WTC11 (cell line): ENCODE measurements at regions not wholly inside any gene's neighbourhood (a gene's known extent, or its start where the extent isn't known, plus 50 kb on each side); places are given as distances from the start of the nearest gene placed in this dataset.

Experiments
- ATAC-seq: fragments of 200-7000 bp; cut with Tn5 transposase; 2 replicates; pipeline ENCODE4 v1.10.0; 2021; ENCODE audit warnings: mild to moderate bottlenecking, moderate library complexity
- CTCF ChIA-PET: fragments of 300-600 bp; sonication (Branson Sonifier 250); formaldehyde crosslinking; loops from one replicate; lab custom pipeline; 2021; ENCODE audit warnings: antibody characterized with exemption; lab: Charles Lee
- POLR2A ChIA-PET: fragments of 350-600 bp; sonication (Branson Sonifier 250); formaldehyde crosslinking; loops from one replicate; lab custom pipeline; 2021; ENCODE audit warnings: antibody characterized with exemption; lab: Charles Lee
- DNase-seq: peaks from one replicate; pipeline ENCODE4 v3.0.0; 2021; ENCODE audit warnings: low spot score
- H3K27ac Mint-ChIP-seq: 2 replicates; pipeline ENCODE4 v1.8.0; 2021; ENCODE audit warnings: mixed read lengths
- H3K27me3 Mint-ChIP-seq: 2 replicates; pipeline ENCODE4 v1.8.0; 2021; ENCODE audit warnings: low read depth, mild to moderate bottlenecking, moderate library complexity, mixed read lengths
- H3K36me3 Mint-ChIP-seq: 2 replicates; pipeline ENCODE4 v1.8.0; 2021; ENCODE audit warnings: mixed read lengths
- H3K4me1 Mint-ChIP-seq: 2 replicates; pipeline ENCODE4 v1.8.0; 2022; ENCODE audit warnings: mixed read lengths
- H3K4me3 Mint-ChIP-seq: 2 replicates; pipeline ENCODE4 v1.8.0; 2021; ENCODE audit warnings: mild to moderate bottlenecking, moderate library complexity, mixed read lengths
- H3K9me3 Mint-ChIP-seq: 2 replicates; pipeline ENCODE4 v1.8.0; 2021; ENCODE audit warnings: mixed read lengths
- ATF6 ChIP-seq: sonication (generic); formaldehyde crosslinking; IDR thresholded peaks from 2 replicates; pipeline ENCODE4 v1.8.1; 2023; ENCODE audit warnings: mild to moderate bottlenecking, missing genetic modification reagents
- FOXK1 ChIP-seq: sonication (generic); formaldehyde crosslinking; IDR thresholded peaks from 2 replicates; pipeline ENCODE4 v1.8.0; 2022; ENCODE audit warnings: mild to moderate bottlenecking, moderate library complexity, missing genetic modification reagents
- FOXP1 ChIP-seq: sonication (generic); formaldehyde crosslinking; IDR thresholded peaks from 2 replicates; pipeline ENCODE4 v1.8.0; 2022; ENCODE audit warnings: missing genetic modification reagents, mild to moderate bottlenecking, moderate library complexity, borderline replicate concordance
- GRHL2 ChIP-seq: fragments of 250-450 bp; sonication (Bioruptor Pico); IDR thresholded peaks from 2 replicates; pipeline ENCODE4 v1.8.0; 2022; ENCODE audit warnings: mild to moderate bottlenecking, moderate library complexity; ENCODE audit not compliant: insufficient replicate concordance, severe bottlenecking
- KAT7 ChIP-seq: sonication (generic); formaldehyde crosslinking; IDR thresholded peaks from 2 replicates; pipeline ENCODE4 v1.8.1; 2023; ENCODE audit warnings: missing genetic modification reagents, mild to moderate bottlenecking, borderline replicate concordance
- MLX ChIP-seq: sonication (generic); formaldehyde crosslinking; IDR thresholded peaks from 2 replicates; pipeline ENCODE4 v1.8.1; 2023; ENCODE audit warnings: mild to moderate bottlenecking, missing genetic modification reagents, moderate library complexity
- MYBL2 ChIP-seq: sonication (generic); formaldehyde crosslinking; IDR thresholded peaks from 2 replicates; pipeline ENCODE4 v1.8.1; 2023; ENCODE audit warnings: mild to moderate bottlenecking, moderate library complexity, missing genetic modification reagents
- NFYB ChIP-seq: sonication (generic); formaldehyde crosslinking; conservative IDR thresholded peaks from 2 replicates; pipeline ENCODE4 v1.8.0; 2022; ENCODE audit warnings: low read depth, missing genetic modification reagents
- NR1H2 ChIP-seq: sonication (generic); formaldehyde crosslinking; IDR thresholded peaks from 2 replicates; pipeline ENCODE4 v1.9.0; 2021; ENCODE audit warnings: mild to moderate bottlenecking, moderate library complexity, missing genetic modification reagents
- NR2C2 ChIP-seq: sonication (generic); formaldehyde crosslinking; IDR thresholded peaks from 2 replicates; pipeline ENCODE4 v1.8.0; 2022; ENCODE audit warnings: mild to moderate bottlenecking, missing genetic modification reagents
- PRDM15 ChIP-seq: sonication (generic); formaldehyde crosslinking; IDR thresholded peaks from 2 replicates; pipeline ENCODE4 v1.8.0; 2022; ENCODE audit warnings: missing genetic modification reagents
- SMAD3 ChIP-seq: sonication (generic); formaldehyde crosslinking; IDR thresholded peaks from 2 replicates; pipeline ENCODE4 v1.8.0; 2022; ENCODE audit warnings: missing genetic modification reagents, mild to moderate bottlenecking, borderline replicate concordance
- ZNF138 ChIP-seq: sonication (generic); formaldehyde crosslinking; conservative IDR thresholded peaks from 2 replicates; pipeline ENCODE4 v1.8.1; 2022; ENCODE audit warnings: mild to moderate bottlenecking, moderate library complexity, missing genetic modification reagents
- TF ChIP-seq, protein P1 (sequence below): sonication (generic); formaldehyde crosslinking; IDR thresholded peaks from 2 replicates; pipeline ENCODE4 v1.8.0; 2022; ENCODE audit warnings: mild to moderate bottlenecking, missing genetic modification reagents
- TF ChIP-seq, protein P2 (sequence below): sonication (generic); formaldehyde crosslinking; IDR thresholded peaks from 2 replicates; pipeline ENCODE4 v1.8.1; 2023; ENCODE audit warnings: mild to moderate bottlenecking, missing genetic modification reagents, moderate library complexity
- TF ChIP-seq, protein P3 (sequence below): fragments of 250-450 bp; sonication (Bioruptor Pico); IDR thresholded peaks from 2 replicates; pipeline ENCODE4 v1.9.0; 2021; ENCODE audit warnings: moderate library complexity, mild to moderate bottlenecking, inconsistent platforms, borderline replicate concordance

GRCh38 chr9:22203371-22204138 is 194.4 kb upstream of the CDKN2B start:
- DNase-seq, result no peak
- POLR2A ChIA-PET, result no interaction called here
- Mint-ChIP-seq H3K27me3 (no peaks in the 10 kb centered on the region; the same call in 1 of the 2 replicates), H3K4me3 (no peak overlapping the region), H3K9me3 (peaks cover 7% of the 10 kb centered on the region), H3K4me1 (no peaks in the 10 kb centered on the region), H3K27ac (no peak overlapping the region)
- CTCF ChIA-PET, result interaction anchor here (1.4 kb wide), 2 partner anchors 41 to 195 kb away, joined by 4 to 5 read pairs; partner anchors contain the start of gene CDKN2B
- TF ChIP-seq, protein P1, sequence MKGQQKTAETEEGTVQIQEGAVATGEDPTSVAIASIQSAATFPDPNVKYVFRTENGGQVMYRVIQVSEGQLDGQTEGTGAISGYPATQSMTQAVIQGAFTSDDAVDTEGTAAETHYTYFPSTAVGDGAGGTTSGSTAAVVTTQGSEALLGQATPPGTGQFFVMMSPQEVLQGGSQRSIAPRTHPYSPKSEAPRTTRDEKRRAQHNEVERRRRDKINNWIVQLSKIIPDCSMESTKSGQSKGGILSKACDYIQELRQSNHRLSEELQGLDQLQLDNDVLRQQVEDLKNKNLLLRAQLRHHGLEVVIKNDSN, result no peak
- TF ChIP-seq ATF6 (CRISPR knock-in tag) (no peak), MYBL2 (CRISPR knock-in tag) (no peak), FOXK1 (CRISPR knock-in tag) (no peak), NR2C2 (CRISPR knock-in tag) (no peak), FOXP1 (CRISPR knock-in tag) (no peak), NFYB (no peak), SMAD3 (CRISPR knock-in tag) (no peak), GRHL2 (CRISPR knock-in tag) (no peak), KAT7 (CRISPR knock-in tag) (no peak), NR1H2 (CRISPR knock-in tag) (no peak), ZNF138 (CRISPR knock-in tag) (no peak), MLX (CRISPR knock-in tag) (no peak), PRDM15 (no peak)
- TF ChIP-seq, protein P2, sequence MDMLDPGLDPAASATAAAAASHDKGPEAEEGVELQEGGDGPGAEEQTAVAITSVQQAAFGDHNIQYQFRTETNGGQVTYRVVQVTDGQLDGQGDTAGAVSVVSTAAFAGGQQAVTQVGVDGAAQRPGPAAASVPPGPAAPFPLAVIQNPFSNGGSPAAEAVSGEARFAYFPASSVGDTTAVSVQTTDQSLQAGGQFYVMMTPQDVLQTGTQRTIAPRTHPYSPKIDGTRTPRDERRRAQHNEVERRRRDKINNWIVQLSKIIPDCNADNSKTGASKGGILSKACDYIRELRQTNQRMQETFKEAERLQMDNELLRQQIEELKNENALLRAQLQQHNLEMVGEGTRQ (CRISPR knock-in tag), result no peak
- TF ChIP-seq, protein P3, sequence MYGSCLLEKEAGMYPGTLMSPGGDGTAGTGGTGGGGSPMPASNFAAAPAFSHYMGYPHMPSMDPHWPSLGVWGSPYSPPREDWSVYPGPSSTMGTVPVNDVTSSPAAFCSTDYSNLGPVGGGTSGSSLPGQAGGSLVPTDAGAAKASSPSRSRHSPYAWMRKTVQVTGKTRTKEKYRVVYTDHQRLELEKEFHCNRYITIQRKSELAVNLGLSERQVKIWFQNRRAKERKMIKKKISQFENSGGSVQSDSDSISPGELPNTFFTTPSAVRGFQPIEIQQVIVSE (CRISPR knock-in tag), result no peak
- TF ChIP-seq, all 79 proteins: peak for 0
- no peak for ATAC-seq
- no peaks in the 10 kb centered on the region; the same call in 1 of the 2 replicates for H3K36me3 Mint-ChIP-seq
